ENCODE measurements at regions not wholly inside any gene's neighbourhood (a gene's known extent, or its start where the extent isn't known, plus 50 kb on each side); places are given as distances from the start of the nearest gene placed in this dataset.
"Not testable (repeated sequence)": the region's sequence is repeated elsewhere in the genome, so short reads cannot be mapped to it uniquely, and the experiment has no call there.

DNA sequence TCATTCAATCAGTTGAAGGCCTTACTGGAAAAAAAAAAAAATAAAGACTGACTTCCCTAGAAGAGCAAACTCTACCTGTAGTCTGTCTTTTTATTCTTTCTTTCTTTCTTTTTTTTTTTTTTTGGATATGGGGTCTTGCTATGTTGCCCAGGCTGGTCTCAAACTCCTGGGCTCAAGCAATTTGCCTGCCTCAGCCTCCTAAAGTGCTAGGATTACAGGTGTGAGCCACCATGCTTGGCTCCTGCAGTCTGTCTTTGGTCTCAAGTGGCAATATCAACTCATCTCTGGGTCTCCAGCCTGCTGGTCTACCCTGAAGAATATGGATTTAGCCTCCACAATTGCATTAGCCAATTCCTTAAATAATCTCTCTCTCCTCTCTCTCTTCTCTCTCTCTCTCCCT is 167.7 kb upstream of the P2RY1 start:
- no peak for DNase-seq (ENCODE audit: low spot score)

- DNase-seq (ENCODE audit: low spot score): no peak
Measured at GRCh38 chr3:152669560-152669959, 165.4 kb upstream of the P2RY1 start.

GRCh38 chr3:152671446-152672319 is 163.2 kb upstream of the P2RY1 start:
- no peak for DNase-seq (ENCODE audit: low spot score)

- DNase-seq (ENCODE audit: low spot score): no peak
Measured at GRCh38 chr3:152672320-152672649, 162.6 kb upstream of the P2RY1 start.

DNA sequence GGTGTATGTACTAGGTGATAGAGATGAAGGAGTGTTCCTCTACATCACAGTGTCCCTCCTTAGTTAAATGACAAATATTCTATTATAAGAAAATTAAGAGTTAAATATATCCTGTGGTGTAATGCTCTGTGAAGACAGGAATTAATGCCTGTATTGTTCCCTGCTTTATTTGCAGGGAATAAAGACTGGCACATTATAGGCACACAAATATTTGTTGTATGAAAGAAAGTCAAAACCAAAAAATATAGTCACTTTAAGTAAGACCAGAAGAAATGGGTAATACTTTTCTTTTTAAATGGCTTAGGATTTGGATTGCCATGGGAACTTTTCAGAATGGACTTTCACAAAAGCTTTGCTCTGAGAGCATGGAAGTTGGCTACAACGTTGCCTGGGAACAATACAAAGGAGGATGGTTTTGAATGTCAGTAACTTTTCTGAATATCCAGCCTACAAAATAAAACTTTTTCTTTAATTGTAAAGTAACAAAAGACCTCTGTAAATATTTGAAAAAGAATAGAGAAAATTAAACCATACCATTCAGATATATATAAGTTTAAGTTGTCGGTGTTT is 158.0 kb upstream of the P2RY1 start:
- DNase-seq (ENCODE audit: low spot score): no peak

DNA sequence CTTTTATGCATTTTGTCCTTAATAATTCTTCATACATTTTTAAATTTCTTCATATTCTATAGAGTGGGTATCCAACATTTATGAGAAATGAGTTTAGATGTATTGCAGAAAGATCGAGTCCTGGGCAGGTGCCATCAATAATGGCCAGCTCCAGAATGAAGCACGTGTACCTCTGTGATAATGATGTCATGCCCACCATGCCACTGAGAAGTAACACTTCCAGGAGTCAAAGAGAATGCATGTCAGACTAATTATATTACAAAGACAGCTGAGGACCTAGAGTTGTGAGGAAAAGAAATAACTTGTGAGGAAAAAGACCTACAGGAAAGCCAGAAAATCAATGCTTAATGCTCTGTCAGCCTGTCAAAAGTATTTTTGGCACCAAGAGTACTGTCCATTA is 157.4 kb upstream of the P2RY1 start:
- DNase-seq (ENCODE audit: low spot score): no peak

- DNase-seq (ENCODE audit: low spot score): no peak
Measured at GRCh38 chr3:152682477-152682876, 152.5 kb upstream of the P2RY1 start.

GRCh38 chr3:152683521-152683999 is 151.4 kb upstream of the P2RY1 start:
- DNase-seq (ENCODE audit: low spot score): no peak

DNA sequence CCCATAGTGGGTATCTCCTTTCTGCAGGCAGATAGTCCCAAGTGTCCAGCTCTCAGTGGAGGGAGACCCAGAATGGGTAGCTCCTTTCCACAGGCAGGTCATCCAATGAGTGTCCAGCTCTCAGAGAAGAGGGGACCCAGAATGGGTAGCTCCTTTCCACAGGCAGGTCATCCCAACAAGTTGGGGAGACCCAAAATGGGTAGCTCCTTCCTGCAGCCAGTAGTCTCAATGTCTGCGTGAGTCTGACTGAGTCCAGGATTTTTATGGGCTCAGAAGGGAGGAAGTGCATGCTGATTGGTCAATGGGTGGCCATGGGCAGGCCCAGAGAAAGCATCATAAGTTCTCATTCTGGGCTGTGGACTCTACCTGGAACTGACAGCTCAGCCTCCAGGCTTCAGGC is 150.7 kb upstream of the P2RY1 start:
- no peak for DNase-seq (ENCODE audit: low spot score)

- no peak for DNase-seq (ENCODE audit: low spot score)
Measured at GRCh38 chr3:152688313-152688712, 146.6 kb upstream of the P2RY1 start.

DNA sequence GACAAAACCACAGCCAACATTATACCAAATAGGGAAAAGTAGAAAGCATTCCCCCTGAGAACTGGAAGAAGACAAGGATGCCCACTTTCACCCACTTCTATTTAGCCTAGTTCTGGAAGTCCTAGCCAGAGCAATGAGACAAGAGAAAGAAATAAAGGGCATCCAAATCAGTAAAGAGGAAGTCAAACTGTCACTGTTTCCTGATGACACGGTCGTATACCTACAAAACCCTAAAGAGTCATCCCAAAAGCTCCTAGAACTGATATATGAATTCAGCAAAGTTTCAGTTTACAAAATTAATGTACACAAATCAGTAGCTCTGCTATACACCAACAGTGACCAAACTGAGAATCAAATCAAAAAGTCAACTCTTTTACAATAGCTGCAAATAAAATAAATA is 142.6 kb upstream of the P2RY1 start:
- not testable (repeated sequence) for DNase-seq (ENCODE audit: low spot score)

- not testable (repeated sequence) for DNase-seq (ENCODE audit: low spot score)
Measured at GRCh38 chr3:152693521-152694250, 141.2 kb upstream of the P2RY1 start.

GRCh38 chr3:152695840-152696239 is 139.1 kb upstream of the P2RY1 start:
- DNase-seq (ENCODE audit: low spot score): no peak

- DNase-seq (ENCODE audit: low spot score): no peak
Measured at GRCh38 chr3:152696962-152697361, 138.0 kb upstream of the P2RY1 start.

- no peak for DNase-seq (ENCODE audit: low spot score)
Measured at GRCh38 chr3:152703245-152703890, 131.6 kb upstream of the P2RY1 start.

GRCh38 chr3:152706991-152707713 is 127.8 kb upstream of the P2RY1 start:
- no peak for DNase-seq (ENCODE audit: low spot score)

DNA sequence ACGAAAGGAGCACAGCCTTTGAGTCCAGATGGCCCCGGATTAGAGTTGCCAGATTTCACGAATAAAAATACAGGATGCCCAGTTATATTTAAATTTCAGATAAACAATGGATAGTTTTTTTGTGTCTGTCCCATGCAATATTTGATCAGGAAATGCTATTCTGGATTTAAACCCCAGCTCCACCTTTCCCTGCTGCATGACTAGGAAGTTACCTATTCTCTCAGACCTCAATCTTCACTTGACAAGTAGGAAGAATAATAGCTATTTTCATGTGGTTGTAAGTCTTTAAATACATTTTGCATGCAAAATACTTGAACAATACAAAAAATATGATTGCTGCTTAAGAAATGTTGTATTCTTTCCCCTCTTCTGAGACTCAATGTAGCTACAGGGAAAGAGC is 125.3 kb upstream of the P2RY1 start:
- no peak for DNase-seq (ENCODE audit: low spot score)

GRCh38 chr3:152710549-152710948 is 124.4 kb upstream of the P2RY1 start:
- DNase-seq (ENCODE audit: low spot score): no peak

GRCh38 chr3:152713989-152714388 is 120.9 kb upstream of the P2RY1 start:
- no peak for DNase-seq (ENCODE audit: low spot score)

GRCh38 chr3:152714507-152714906 is 120.4 kb upstream of the P2RY1 start:
- DNase-seq (ENCODE audit: low spot score): no peak

GRCh38 chr3:152717252-152717651 is 117.7 kb upstream of the P2RY1 start:
- DNase-seq (ENCODE audit: low spot score): no peak

- DNase-seq (ENCODE audit: low spot score): no peak
Measured at GRCh38 chr3:152718810-152719209, 116.1 kb upstream of the P2RY1 start.
